Stimulated activated CD8-positive, alpha-beta memory T cell treated with anti-CD3 and anti-CD28 coated beads, Interleukin-15, amount 100 ng/mL, for 4 hours (primary cell): ENCODE measurements at regions not wholly inside any gene's neighbourhood (a gene's known extent, or its start where the extent isn't known, plus 50 kb on each side); places are given as distances from the start of the nearest gene placed in this dataset.
"Not testable (repeated sequence)": the region's sequence is repeated elsewhere in the genome, so short reads cannot be mapped to it uniquely, and the experiment has no call there.

Source experiments
- DNase-seq, 2 donors: peaks; one replicate each; pipeline ENCODE4 v3.0.0-alpha.2; 2020; ENCODE audit warnings: low read depth in 2 of 2

GRCh38 chr15:20237256-20238020, 304.2 kb downstream of the GOLGA6L6 start:
- DNase-seq, result not testable (repeated sequence)

- not testable (repeated sequence) for DNase-seq
Observed at GRCh38 chr15:20235728-20236127, 305.9 kb downstream of the GOLGA6L6 start.

- DNase-seq, result not testable (repeated sequence)
Observed at GRCh38 chr15:20234006-20234540, 307.5 kb downstream of the GOLGA6L6 start.

GRCh38 chr15:20232457-20232856, 309.1 kb downstream of the GOLGA6L6 start:
- DNase-seq, result not testable (repeated sequence)

- DNase-seq, result not testable (repeated sequence)
Observed at GRCh38 chr15:20230656-20231055, 310.9 kb downstream of the GOLGA6L6 start.

- not testable (repeated sequence) for DNase-seq
Observed at GRCh38 chr15:20228791-20229190, 312.8 kb downstream of the GOLGA6L6 start.

GRCh38 chr15:20227119-20227853, 314.3 kb downstream of the GOLGA6L6 start:
- DNase-seq, result not testable (repeated sequence)

- DNase-seq, result not testable (repeated sequence)
Observed at GRCh38 chr15:20226531-20226930, 315.1 kb downstream of the GOLGA6L6 start.

- not testable (repeated sequence) for DNase-seq
Observed at GRCh38 chr15:20221063-20221462, 320.5 kb downstream of the GOLGA6L6 start.

- not testable (repeated sequence) for DNase-seq
Observed at GRCh38 chr15:20219171-20219570, 322.4 kb downstream of the GOLGA6L6 start.

- DNase-seq, result not testable (repeated sequence)
Observed at GRCh38 chr15:20215700-20216099, 325.9 kb downstream of the GOLGA6L6 start.

- DNase-seq, result not testable (repeated sequence)
Observed at GRCh38 chr15:20214101-20214500, 327.5 kb downstream of the GOLGA6L6 start.

GRCh38 chr15:20211508-20211907, 330.1 kb downstream of the GOLGA6L6 start:
- not testable (repeated sequence) for DNase-seq

- DNase-seq, result not testable (repeated sequence)
Observed at GRCh38 chr15:20209973-20210372, 331.6 kb downstream of the GOLGA6L6 start.

- DNase-seq, result not testable (repeated sequence)
Observed at GRCh38 chr15:20207607-20208006, 334.0 kb downstream of the GOLGA6L6 start.

GRCh38 chr15:20207198-20207597, 334.4 kb downstream of the GOLGA6L6 start:
- not testable (repeated sequence) for DNase-seq

GRCh38 chr15:20204177-20204866, 337.3 kb downstream of the GOLGA6L6 start:
- DNase-seq, result not testable (repeated sequence)

GRCh38 chr15:20203649-20204150, 337.9 kb downstream of the GOLGA6L6 start:
- not testable (repeated sequence) for DNase-seq

- DNase-seq, result not testable (repeated sequence)
Observed at GRCh38 chr15:20194591-20195198, 346.9 kb downstream of the GOLGA6L6 start.

GRCh38 chr15:20192982-20193929, 348.3 kb downstream of the GOLGA6L6 start:
- peak in 1 of 2 donors; percentile 22 for DNase-seq
